ENCODE measurements at regions not wholly inside any gene's neighbourhood (a gene's known extent, or its start where the extent isn't known, plus 50 kb on each side); places are given as distances from the start of the nearest gene placed in this dataset.

DNA sequence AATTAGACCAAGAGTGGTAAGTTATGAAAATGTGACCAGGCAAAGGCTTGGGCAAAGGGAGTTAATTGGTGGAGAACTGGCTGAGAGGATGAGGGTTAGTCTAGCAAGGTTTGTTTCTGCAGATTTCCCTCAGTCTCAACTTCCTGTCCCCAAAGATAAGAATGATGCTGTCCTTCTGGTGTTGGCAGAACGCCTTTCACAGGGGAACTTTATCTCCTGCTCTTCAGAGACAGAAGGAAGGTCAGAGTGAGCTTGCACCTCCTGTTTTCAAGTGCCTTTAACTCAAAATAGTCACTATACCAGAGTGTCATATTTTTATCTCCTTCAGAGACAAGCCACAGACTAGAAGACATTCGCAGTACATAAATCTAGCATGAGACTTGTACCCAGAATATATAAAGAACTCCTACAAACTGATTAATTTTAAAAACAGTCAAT, 95.7 kb downstream of the TEX51 start:
- no peak overlapping the region for H3K9ac ChIP-seq (replicated peaks; ENCODE audit: extremely low read depth, insufficient read depth, low read length)
- no peak for FAIRE-seq
- H3K36me3 ChIP-seq (ENCODE audit: control insufficient read depth in 2 of 2, extremely low read depth in 1 of 2, insufficient read depth in 2 of 2, low read length in 2 of 2) = no peaks in the 10 kb centered on the region
- no peak overlapping the region for H3K4me2 ChIP-seq (ENCODE audit: insufficient read depth, low read length)
- no peaks in the 10 kb centered on the region for H3K4me1 ChIP-seq (ENCODE audit: control insufficient read depth, extremely low read depth, insufficient read depth, low read length)
- no peaks in the 10 kb centered on the region for H3K9me3 ChIP-seq (replicated peaks; ENCODE audit: control insufficient read depth, insufficient read depth, low read length)
- ChIA-PET POLR2A (no interaction called here), CTCF (interaction anchor here (1.2 kb wide), 1 partner anchor 22 kb away, joined by 3 read pairs; no protein-coding TSS in a partner anchor)
- peaks cover 0 to 1% of the 10 kb centered on the region in 2 experiments for H3K27me3 ChIP-seq (ENCODE audit: control insufficient read depth in 2 of 2, insufficient read depth in 2 of 2, low read length in 2 of 2)
- H4K20me1 ChIP-seq (replicated peaks; ENCODE audit: control insufficient read depth, extremely low read depth, insufficient read depth, low read length) = no peaks in the 10 kb centered on the region
- H3K79me2 ChIP-seq (ENCODE audit: control insufficient read depth, insufficient read depth, low read length) = no peaks in the 10 kb centered on the region
- dilution Hi-C loops (cut with MboI; ENCODE audit: extremely low pct_ligation_motif_present, low sequenced_read_pairs) (no loop called here), intact Hi-C loops (cut with micrococcal nuclease) (no loop called here)
- no peak for DNase-seq (ENCODE audit: low read depth, low spot score)
- no TSS peak for BruUV-seq (replicated peaks)
- H3K4me3 ChIP-seq (replicated peaks in 1 of 3; ENCODE audit: insufficient read depth in 1 of 3, low read depth in 1 of 3, low read length in 3 of 3) = no peak overlapping the region
- TF ChIP-seq GATA2 (IDR thresholded peaks at IDR 0.05; ENCODE audit: insufficient read depth, insufficient read length, low read depth, low read length) (no peak), FOS (IDR thresholded peaks at IDR 0.05; ENCODE audit: borderline replicate concordance, insufficient read depth, low read length) (no peak), POLR2AphosphoS5 (IDR thresholded peaks at IDR 0.05; ENCODE audit: insufficient read depth, low read depth, low read length) (no peak), EZH2 (IDR thresholded peaks at IDR 0.05; ENCODE audit: borderline replicate concordance, low read depth, low read length, severe bottlenecking) (no peak), POLR2A (IDR thresholded peaks at IDR 0.05; ENCODE audit: low read depth, low read length) (no peak)
- TF ChIP-seq, protein P1, sequence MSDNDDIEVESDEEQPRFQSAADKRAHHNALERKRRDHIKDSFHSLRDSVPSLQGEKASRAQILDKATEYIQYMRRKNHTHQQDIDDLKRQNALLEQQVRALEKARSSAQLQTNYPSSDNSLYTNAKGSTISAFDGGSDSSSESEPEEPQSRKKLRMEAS (IDR thresholded peaks at IDR 0.05; ENCODE audit: insufficient read depth, insufficient read length) = no peak
- TF ChIP-seq, protein P2, sequence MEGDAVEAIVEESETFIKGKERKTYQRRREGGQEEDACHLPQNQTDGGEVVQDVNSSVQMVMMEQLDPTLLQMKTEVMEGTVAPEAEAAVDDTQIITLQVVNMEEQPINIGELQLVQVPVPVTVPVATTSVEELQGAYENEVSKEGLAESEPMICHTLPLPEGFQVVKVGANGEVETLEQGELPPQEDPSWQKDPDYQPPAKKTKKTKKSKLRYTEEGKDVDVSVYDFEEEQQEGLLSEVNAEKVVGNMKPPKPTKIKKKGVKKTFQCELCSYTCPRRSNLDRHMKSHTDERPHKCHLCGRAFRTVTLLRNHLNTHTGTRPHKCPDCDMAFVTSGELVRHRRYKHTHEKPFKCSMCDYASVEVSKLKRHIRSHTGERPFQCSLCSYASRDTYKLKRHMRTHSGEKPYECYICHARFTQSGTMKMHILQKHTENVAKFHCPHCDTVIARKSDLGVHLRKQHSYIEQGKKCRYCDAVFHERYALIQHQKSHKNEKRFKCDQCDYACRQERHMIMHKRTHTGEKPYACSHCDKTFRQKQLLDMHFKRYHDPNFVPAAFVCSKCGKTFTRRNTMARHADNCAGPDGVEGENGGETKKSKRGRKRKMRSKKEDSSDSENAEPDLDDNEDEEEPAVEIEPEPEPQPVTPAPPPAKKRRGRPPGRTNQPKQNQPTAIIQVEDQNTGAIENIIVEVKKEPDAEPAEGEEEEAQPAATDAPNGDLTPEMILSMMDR (IDR thresholded peaks at IDR 0.05; ENCODE audit: extremely low read depth in 1 of 2, insufficient read depth in 1 of 2, low read depth in 1 of 2, low read length in 2 of 2) = no peak
- H3K27ac ChIP-seq (ENCODE audit: insufficient read depth, low read depth, low read length) = no peak overlapping the region
- H2AFZ ChIP-seq (ENCODE audit: low read depth, low read length) = no peak overlapping the region
- H3K9me1 ChIP-seq (replicated peaks; ENCODE audit: control insufficient read depth, extremely low read depth, insufficient read depth, low read length) = no peaks in the 10 kb centered on the region
